Uterus (tissue), 2 donors: ENCODE measurements at regions not wholly inside any gene's neighbourhood (a gene's known extent, or its start where the extent isn't known, plus 50 kb on each side); places are given as distances from the start of the nearest gene placed in this dataset.

Experiments used
- CTCF ChIP-seq, 4 experiments: fragments of 200-600 bp in 2 of 4; fragments of 450-650 bp in 2 of 4; sonication (generic) in 2 of 4; IDR thresholded peaks; one replicate each; pipeline ENCODE4 v1.5.1; 2016 to 2019; ENCODE audit warnings: antibody characterized with exemption in 4 of 4, mild to moderate bottlenecking in 2 of 4, moderate library complexity in 1 of 4
- POLR2A ChIP-seq, 2 donors: fragments of 450-650 bp; IDR thresholded peaks; one replicate each; pipeline ENCODE4 v1.6.1; 2016; ENCODE audit warnings: antibody characterized with exemption in 2 of 2, mild to moderate bottlenecking in 1 of 2, moderate library complexity in 1 of 2

- TF ChIP-seq CTCF (IDR thresholded peaks at IDR 0.05) (no peak), POLR2A (IDR thresholded peaks at IDR 0.05) (no peak)
Observed at GRCh38 chr1:30187413-30188023, 535.9 kb downstream of the MATN1 start.
